IPS-18c (cell line): ENCODE measurements at regions not wholly inside any gene's neighbourhood (a gene's known extent, or its start where the extent isn't known, plus 50 kb on each side); places are given as distances from the start of the nearest gene placed in this dataset.
"Not testable (repeated sequence)": the region's sequence is repeated elsewhere in the genome, so short reads cannot be mapped to it uniquely, and the experiment has no call there.

Experiments used
- H3K4me3 ChIP-seq: 2 replicates; pipeline ENCODE4 v1.7.0; 2013; ENCODE audit warnings: low read depth, mild to moderate bottlenecking, low read length, moderate library complexity; ENCODE audit not compliant: insufficient read depth
- H3K9me3 ChIP-seq: one replicate; pipeline ENCODE4 v1.6.1; 2013; ENCODE audit warnings: mild to moderate bottlenecking, low read length, moderate library complexity; ENCODE audit not compliant: control insufficient read depth, insufficient read depth

GRCh38 chr11:122028545-122028944, 87.5 kb downstream of the BLID start:
- no peak overlapping the region for H3K4me3 ChIP-seq

GRCh38 chr11:122028036-122028435, 88.0 kb downstream of the BLID start:
- no peak overlapping the region for H3K4me3 ChIP-seq

More at GRCh38 chr11:122028545-122028944, 87.5 kb downstream of the BLID start:
- no peaks in the 10 kb centered on the region for H3K9me3 ChIP-seq

GRCh38 chr11:122025757-122026156, 90.3 kb downstream of the BLID start:
- H3K9me3 ChIP-seq: no peaks in the 10 kb centered on the region
- no peak overlapping the region for H3K4me3 ChIP-seq

More at GRCh38 chr11:122028036-122028435, 88.0 kb downstream of the BLID start:
- no peaks in the 10 kb centered on the region for H3K9me3 ChIP-seq

GRCh38 chr11:122024278-122024677, 91.7 kb downstream of the BLID start:
- no peak overlapping the region for H3K4me3 ChIP-seq

GRCh38 chr11:122023614-122024250, 92.3 kb downstream of the BLID start:
- Histone ChIP-seq H3K9me3 (no peaks in the 10 kb centered on the region), H3K4me3 (no peak overlapping the region)

More at GRCh38 chr11:122024278-122024677, 91.7 kb downstream of the BLID start:
- no peaks in the 10 kb centered on the region for H3K9me3 ChIP-seq

- H3K9me3 ChIP-seq: no peaks in the 10 kb centered on the region
- no peak overlapping the region for H3K4me3 ChIP-seq
Measured at GRCh38 chr11:122022646-122023045, 93.4 kb downstream of the BLID start.

GRCh38 chr11:122020902-122021301, 95.1 kb downstream of the BLID start:
- H3K9me3 ChIP-seq: no peaks in the 10 kb centered on the region
- no peak overlapping the region for H3K4me3 ChIP-seq

GRCh38 chr11:122019908-122020694, 95.9 kb downstream of the BLID start:
- Histone ChIP-seq H3K9me3 (no peaks in the 10 kb centered on the region), H3K4me3 (no peak overlapping the region)

GRCh38 chr11:122007601-122008071, 108.4 kb downstream of the BLID start:
- H3K9me3 ChIP-seq: peaks cover 2% of the 10 kb centered on the region
- H3K4me3 ChIP-seq: no peak overlapping the region

- no peaks in the 10 kb centered on the region for H3K9me3 ChIP-seq
- no peak overlapping the region for H3K4me3 ChIP-seq
Measured at GRCh38 chr11:122004446-122004845, 111.6 kb downstream of the BLID start.

GRCh38 chr11:122002926-122003325, 113.1 kb downstream of the BLID start:
- H3K4me3 ChIP-seq: no peak overlapping the region
- H3K9me3 ChIP-seq: no peaks in the 10 kb centered on the region

- Histone ChIP-seq H3K4me3 (no peak overlapping the region), H3K9me3 (no peaks in the 10 kb centered on the region)
Measured at GRCh38 chr11:122002047-122002446, 114.0 kb downstream of the BLID start.

GRCh38 chr11:121999651-122000050, 116.4 kb downstream of the BLID start:
- Histone ChIP-seq H3K9me3 (no peaks in the 10 kb centered on the region), H3K4me3 (no peak overlapping the region)

GRCh38 chr11:121996574-121996973, 119.4 kb downstream of the BLID start:
- Histone ChIP-seq H3K9me3 (no peaks in the 10 kb centered on the region), H3K4me3 (no peak overlapping the region)

GRCh38 chr11:121983901-121984300, 132.1 kb downstream of the BLID start:
- Histone ChIP-seq H3K4me3 (no peak overlapping the region), H3K9me3 (no peaks in the 10 kb centered on the region)

- not testable (repeated sequence) for H3K4me3 ChIP-seq
Measured at GRCh38 chr11:121977914-121978313, 138.1 kb downstream of the BLID start.

GRCh38 chr11:121968638-121969037, 147.4 kb downstream of the BLID start:
- Histone ChIP-seq H3K4me3 (no peak overlapping the region), H3K9me3 (no peaks in the 10 kb centered on the region)

More at GRCh38 chr11:121977914-121978313, 138.1 kb downstream of the BLID start:
- not testable (repeated sequence) for H3K9me3 ChIP-seq

GRCh38 chr11:121967131-121967704, 148.8 kb downstream of the BLID start:
- Histone ChIP-seq H3K4me3 (no peak overlapping the region), H3K9me3 (no peaks in the 10 kb centered on the region)
